ENCODE measurements at regions not wholly inside any gene's neighbourhood (a gene's known extent, or its start where the extent isn't known, plus 50 kb on each side); places are given as distances from the start of the nearest gene placed in this dataset.

GRCh38 chr3:22940285-22940684 lies 262.8 kb upstream of the UBE2E2 start:
- no peak overlapping the region for H3K4me3 ChIP-seq (replicated peaks in 1 of 2; ENCODE audit: low read depth in 1 of 2, low read length in 2 of 2)

More at GRCh38 chr3:22940285-22940684, 262.8 kb upstream of the UBE2E2 start:
- ATAC-seq (no peak), DNase-seq (ENCODE audit: low read depth, low spot score) (no peak)
- H3K27ac ChIP-seq (ENCODE audit: low read depth, low read length) = no peak overlapping the region
- no peak overlapping the region for H2AFZ ChIP-seq (ENCODE audit: low read depth, low read length, poor library complexity, severe bottlenecking)
- CTCF ChIA-PET = no interaction called here
- H3K9me2 ChIP-seq (ENCODE audit: insufficient read depth) = no peaks in the 10 kb centered on the region
- no peak overlapping the region for H3K9ac ChIP-seq (ENCODE audit: low read length)
- no peaks in the 10 kb centered on the region for H3K36me3 ChIP-seq (ENCODE audit: control insufficient read depth in 1 of 2, insufficient read depth in 2 of 2, low read length in 2 of 2)
- no peaks in the 10 kb centered on the region for H3K9me3 ChIP-seq (ENCODE audit: control insufficient read depth in 1 of 2, insufficient read depth in 1 of 2, low read depth in 1 of 2, low read length in 2 of 2)
- POLR2A ChIA-PET = no interaction called here
- no peaks in the 10 kb centered on the region for H3K27me3 ChIP-seq (ENCODE audit: insufficient read depth, low read length)
- RAD21 ChIA-PET (ENCODE audit: low non-redundant PET in 1 of 2, low total read pairs in 2 of 2, uncharacterized antibody in 2 of 2, unreplicated experiment in 2 of 2) = no interaction called here
- TF ChIP-seq ZNF274 (IDR thresholded peaks at IDR 0.05; ENCODE audit: low read depth, low read length) = no peak
- no peak for TF ChIP-seq SRF (IDR thresholded peaks at IDR 0.05; ENCODE audit: low read depth)
- TF ChIP-seq, protein P1, sequence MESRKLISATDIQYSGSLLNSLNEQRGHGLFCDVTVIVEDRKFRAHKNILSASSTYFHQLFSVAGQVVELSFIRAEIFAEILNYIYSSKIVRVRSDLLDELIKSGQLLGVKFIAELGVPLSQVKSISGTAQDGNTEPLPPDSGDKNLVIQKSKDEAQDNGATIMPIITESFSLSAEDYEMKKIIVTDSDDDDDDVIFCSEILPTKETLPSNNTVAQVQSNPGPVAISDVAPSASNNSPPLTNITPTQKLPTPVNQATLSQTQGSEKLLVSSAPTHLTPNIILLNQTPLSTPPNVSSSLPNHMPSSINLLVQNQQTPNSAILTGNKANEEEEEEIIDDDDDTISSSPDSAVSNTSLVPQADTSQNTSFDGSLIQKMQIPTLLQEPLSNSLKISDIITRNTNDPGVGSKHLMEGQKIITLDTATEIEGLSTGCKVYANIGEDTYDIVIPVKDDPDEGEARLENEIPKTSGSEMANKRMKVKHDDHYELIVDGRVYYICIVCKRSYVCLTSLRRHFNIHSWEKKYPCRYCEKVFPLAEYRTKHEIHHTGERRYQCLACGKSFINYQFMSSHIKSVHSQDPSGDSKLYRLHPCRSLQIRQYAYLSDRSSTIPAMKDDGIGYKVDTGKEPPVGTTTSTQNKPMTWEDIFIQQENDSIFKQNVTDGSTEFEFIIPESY (IDR thresholded peaks at IDR 0.05; ENCODE audit: extremely low read depth, insufficient replicate concordance, low read length) = no peak
- TF ChIP-seq, protein P2, sequence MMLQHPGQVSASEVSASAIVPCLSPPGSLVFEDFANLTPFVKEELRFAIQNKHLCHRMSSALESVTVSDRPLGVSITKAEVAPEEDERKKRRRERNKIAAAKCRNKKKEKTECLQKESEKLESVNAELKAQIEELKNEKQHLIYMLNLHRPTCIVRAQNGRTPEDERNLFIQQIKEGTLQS (IDR thresholded peaks at IDR 0.05) = no peak
- TF ChIP-seq YY1 (IDR thresholded peaks at IDR 0.05; ENCODE audit: extremely low read depth, insufficient replicate concordance, low read depth, low read length) = no peak
- no peak for TF ChIP-seq ELF1 (IDR thresholded peaks at IDR 0.05; ENCODE audit: borderline replicate concordance, low read depth)
- TF ChIP-seq EGR1 (IDR thresholded peaks at IDR 0.05; ENCODE audit: low read depth) = no peak
- TF ChIP-seq MAX (IDR thresholded peaks at IDR 0.05) = no peak
- no peak for TF ChIP-seq TCF7L2 (IDR thresholded peaks at IDR 0.05; ENCODE audit: borderline replicate concordance, extremely low read depth, insufficient read depth, insufficient read length)
- TF ChIP-seq SP1 (IDR thresholded peaks at IDR 0.05; ENCODE audit: low read depth) = no peak
- no peak for TF ChIP-seq JUND (IDR thresholded peaks at IDR 0.05)
- no peak for TF ChIP-seq FOSL1 (IDR thresholded peaks at IDR 0.05; ENCODE audit: low read depth)
- TF ChIP-seq, protein P3, sequence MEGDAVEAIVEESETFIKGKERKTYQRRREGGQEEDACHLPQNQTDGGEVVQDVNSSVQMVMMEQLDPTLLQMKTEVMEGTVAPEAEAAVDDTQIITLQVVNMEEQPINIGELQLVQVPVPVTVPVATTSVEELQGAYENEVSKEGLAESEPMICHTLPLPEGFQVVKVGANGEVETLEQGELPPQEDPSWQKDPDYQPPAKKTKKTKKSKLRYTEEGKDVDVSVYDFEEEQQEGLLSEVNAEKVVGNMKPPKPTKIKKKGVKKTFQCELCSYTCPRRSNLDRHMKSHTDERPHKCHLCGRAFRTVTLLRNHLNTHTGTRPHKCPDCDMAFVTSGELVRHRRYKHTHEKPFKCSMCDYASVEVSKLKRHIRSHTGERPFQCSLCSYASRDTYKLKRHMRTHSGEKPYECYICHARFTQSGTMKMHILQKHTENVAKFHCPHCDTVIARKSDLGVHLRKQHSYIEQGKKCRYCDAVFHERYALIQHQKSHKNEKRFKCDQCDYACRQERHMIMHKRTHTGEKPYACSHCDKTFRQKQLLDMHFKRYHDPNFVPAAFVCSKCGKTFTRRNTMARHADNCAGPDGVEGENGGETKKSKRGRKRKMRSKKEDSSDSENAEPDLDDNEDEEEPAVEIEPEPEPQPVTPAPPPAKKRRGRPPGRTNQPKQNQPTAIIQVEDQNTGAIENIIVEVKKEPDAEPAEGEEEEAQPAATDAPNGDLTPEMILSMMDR (IDR thresholded peaks at IDR 0.05 in 2 of 3, conservative IDR thresholded peaks at IDR 0.05 in 1 of 3; ENCODE audit: borderline replicate concordance in 1 of 3, insufficient read depth in 1 of 3, low read depth in 2 of 3, low read length in 2 of 3) = no peak
- no peak for TF ChIP-seq SIN3A (IDR thresholded peaks at IDR 0.05; ENCODE audit: low read depth)
- no peak for TF ChIP-seq CEBPB (IDR thresholded peaks at IDR 0.05; ENCODE audit: low read depth)
- no peak for TF ChIP-seq CBX3 (IDR thresholded peaks at IDR 0.05; ENCODE audit: low read depth)
- TF ChIP-seq EZH2phosphoT487 (IDR thresholded peaks at IDR 0.05; ENCODE audit: borderline replicate concordance) = no peak
- no peak for TF ChIP-seq REST (IDR thresholded peaks at IDR 0.05; ENCODE audit: low read depth)
- no TSS peak for BruUV-seq (replicated peaks)
- no peaks in the 10 kb centered on the region for H3K79me2 ChIP-seq (ENCODE audit: insufficient read depth, low read length)
- H4K20me1 ChIP-seq (ENCODE audit: insufficient read depth) = no peaks in the 10 kb centered on the region
- H3K4me1 ChIP-seq (ENCODE audit: control insufficient read depth in 1 of 2, insufficient read depth in 2 of 2, low read length in 2 of 2) = no peaks in the 10 kb centered on the region
- H3K4me2 ChIP-seq (ENCODE audit: low read length) = no peak overlapping the region
- intact Hi-C loops (cut with micrococcal nuclease) = no loop called here
